ENCODE measurements at regions not wholly inside any gene's neighbourhood (a gene's known extent, or its start where the extent isn't known, plus 50 kb on each side); places are given as distances from the start of the nearest gene placed in this dataset.

DNA sequence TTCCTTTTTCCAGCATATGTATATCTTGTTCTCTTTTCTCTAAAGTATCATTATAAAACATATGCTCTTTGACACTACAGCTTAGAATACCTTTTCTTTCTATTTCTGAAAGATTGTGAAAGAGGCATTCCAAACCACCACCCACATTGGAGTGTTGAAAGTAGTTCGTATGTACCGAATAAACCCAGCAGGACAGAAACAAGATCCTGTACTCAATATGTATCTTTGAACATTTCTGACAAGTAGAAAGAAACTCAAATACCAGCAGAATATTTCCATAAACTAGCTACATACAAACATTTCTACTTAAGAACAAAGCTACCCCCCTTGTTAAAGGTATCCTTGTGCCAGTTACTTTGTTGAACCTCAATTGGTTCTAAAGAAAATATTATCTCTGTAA lies 415.3 kb upstream of the ALCAM start:
- no peak overlapping the region for H3K4me3 Mint-ChIP-seq
- no peak overlapping the region for H3K27ac ChIP-seq
- H3K9ac ChIP-seq: no peak overlapping the region
- H3K36me3 Mint-ChIP-seq: no peaks in the 10 kb centered on the region
- no peaks in the 10 kb centered on the region for H3K79me2 ChIP-seq (ENCODE audit: low read depth)
- H4K20me1 ChIP-seq (ENCODE audit: low read depth): no peaks in the 10 kb centered on the region
- H2AFZ ChIP-seq (replicated peaks): no peak overlapping the region
- H3K4me2 ChIP-seq: no peak overlapping the region
- H3K4me1 Mint-ChIP-seq: no peaks in the 10 kb centered on the region
- no peaks in the 10 kb centered on the region for H3K36me3 ChIP-seq
- H3F3A ChIP-seq (ENCODE audit: low read depth): no peaks in the 10 kb centered on the region
- no peaks in the 10 kb centered on the region for H3K27me3 Mint-ChIP-seq (ENCODE audit: insufficient read depth, low read depth)
- no peaks in the 10 kb centered on the region for H3K9me3 ChIP-seq (ENCODE audit: low read depth)
- no peak overlapping the region for H3K4me3 ChIP-seq
- H3K9me3 Mint-ChIP-seq: no peaks in the 10 kb centered on the region
- H3K27me3 ChIP-seq: no peaks in the 10 kb centered on the region
- H3K4me1 ChIP-seq: no peaks in the 10 kb centered on the region
- TF ChIP-seq EZH2phosphoT487 (IDR thresholded peaks at IDR 0.05) (no peak), EZH2 (IDR thresholded peaks at IDR 0.05) (no peak), CTCF (IDR thresholded peaks at IDR 0.05) (no peak)
- no peak overlapping the region for H3K27ac Mint-ChIP-seq
- DNase-seq (ENCODE audit: low spot score): no peak

- H3K9ac ChIP-seq: no peak overlapping the region
- H3K9me3 ChIP-seq (ENCODE audit: low read depth): no peaks in the 10 kb centered on the region
- H3K27ac Mint-ChIP-seq: no peak overlapping the region
- TF ChIP-seq EZH2phosphoT487 (IDR thresholded peaks at IDR 0.05) (no peak), CTCF (IDR thresholded peaks at IDR 0.05) (no peak), EZH2 (IDR thresholded peaks at IDR 0.05) (no peak)
- H4K20me1 ChIP-seq (ENCODE audit: low read depth): no peaks in the 10 kb centered on the region
- no peak overlapping the region for H3K4me3 Mint-ChIP-seq
- no peaks in the 10 kb centered on the region for H3K4me1 ChIP-seq
- no peaks in the 10 kb centered on the region for H3K27me3 ChIP-seq
- H3K79me2 ChIP-seq (ENCODE audit: low read depth): no peaks in the 10 kb centered on the region
- no peak for DNase-seq (ENCODE audit: low spot score)
- H3K4me1 Mint-ChIP-seq: no peaks in the 10 kb centered on the region
- H3F3A ChIP-seq (ENCODE audit: low read depth): no peaks in the 10 kb centered on the region
- H3K4me3 ChIP-seq: no peak overlapping the region
- no peaks in the 10 kb centered on the region for H3K27me3 Mint-ChIP-seq (ENCODE audit: insufficient read depth, low read depth)
- no peak overlapping the region for H3K27ac ChIP-seq
- H2AFZ ChIP-seq (replicated peaks): no peak overlapping the region
- H3K36me3 Mint-ChIP-seq: no peaks in the 10 kb centered on the region
- H3K36me3 ChIP-seq: no peaks in the 10 kb centered on the region
- no peaks in the 10 kb centered on the region for H3K9me3 Mint-ChIP-seq
- no peak overlapping the region for H3K4me2 ChIP-seq
Observed at GRCh38 chr3:104952146-104952972, 414.4 kb upstream of the ALCAM start.

GRCh38 chr3:104956620-104957345 lies 409.9 kb upstream of the ALCAM start:
- Histone ChIP-seq H3K9ac (no peak overlapping the region), H3F3A (ENCODE audit: low read depth) (peaks cover 4% of the 10 kb centered on the region), H3K27me3 (no peaks in the 10 kb centered on the region), H2AFZ (replicated peaks) (peak overlapping the region; percentile 2), H3K36me3 (no peaks in the 10 kb centered on the region), H3K9me3 (ENCODE audit: low read depth) (no peaks in the 10 kb centered on the region), H3K4me2 (no peak overlapping the region), H3K4me3 (no peak overlapping the region), H4K20me1 (ENCODE audit: low read depth) (no peaks in the 10 kb centered on the region), H3K79me2 (ENCODE audit: low read depth) (no peaks in the 10 kb centered on the region), H3K27ac (no peak overlapping the region), H3K4me1 (peaks cover 5% of the 10 kb centered on the region)
- no peaks in the 10 kb centered on the region for H3K9me3 Mint-ChIP-seq
- H3K27me3 Mint-ChIP-seq (ENCODE audit: insufficient read depth, low read depth): no peaks in the 10 kb centered on the region
- peaks cover 13% of the 10 kb centered on the region for H3K4me1 Mint-ChIP-seq
- no peak overlapping the region for H3K27ac Mint-ChIP-seq
- TF ChIP-seq EZH2phosphoT487 (IDR thresholded peaks at IDR 0.05): no peak
- H3K36me3 Mint-ChIP-seq: no peaks in the 10 kb centered on the region
- DNase-seq (ENCODE audit: low spot score): no peak
- no peak overlapping the region for H3K4me3 Mint-ChIP-seq

DNA sequence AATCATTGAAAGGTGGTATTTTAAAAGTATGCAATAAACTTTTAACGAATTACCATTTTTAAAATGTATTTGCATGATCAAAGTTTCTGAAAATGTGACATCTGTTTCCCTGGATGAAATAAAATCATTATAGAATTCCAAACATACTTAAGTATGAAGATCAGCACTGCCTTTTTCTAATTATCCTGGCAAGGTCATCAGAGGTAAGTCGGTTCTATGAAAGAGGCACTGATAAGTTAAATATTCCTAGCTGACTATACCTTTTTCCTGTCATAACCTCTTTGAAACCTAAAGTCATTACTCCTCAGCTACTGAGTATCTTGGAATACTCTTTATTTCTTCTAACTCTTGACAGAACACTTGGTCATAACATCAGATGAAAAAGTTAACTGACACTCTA lies 406.1 kb upstream of the ALCAM start:
- Mint-ChIP-seq H3K4me1 (peaks cover 21% of the 10 kb centered on the region), H3K27ac (no peak overlapping the region), H3K4me3 (no peak overlapping the region), H3K36me3 (no peaks in the 10 kb centered on the region), H3K9me3 (no peaks in the 10 kb centered on the region), H3K27me3 (ENCODE audit: insufficient read depth, low read depth) (no peaks in the 10 kb centered on the region)
- Histone ChIP-seq H3K4me3 (no peak overlapping the region), H3K27ac (no peak overlapping the region), H3K4me2 (no peak overlapping the region), H3K9me3 (ENCODE audit: low read depth) (no peaks in the 10 kb centered on the region), H3F3A (ENCODE audit: low read depth) (peaks cover 7% of the 10 kb centered on the region), H3K4me1 (peaks cover 12% of the 10 kb centered on the region), H3K9ac (no peak overlapping the region), H3K27me3 (no peaks in the 10 kb centered on the region), H3K36me3 (no peaks in the 10 kb centered on the region), H4K20me1 (ENCODE audit: low read depth) (no peaks in the 10 kb centered on the region), H2AFZ (replicated peaks) (no peak overlapping the region), H3K79me2 (ENCODE audit: low read depth) (no peaks in the 10 kb centered on the region)
- DNase-seq (ENCODE audit: low spot score): no peak
- TF ChIP-seq EZH2 (IDR thresholded peaks at IDR 0.05): no peak
- TF ChIP-seq EZH2phosphoT487 (IDR thresholded peaks at IDR 0.05): no peak

Data from neural progenitor cell (in vitro differentiated cells).